RWPE1 (cell line): ENCODE measurements at regions not wholly inside any gene's neighbourhood (a gene's known extent, or its start where the extent isn't known, plus 50 kb on each side); places are given as distances from the start of the nearest gene placed in this dataset.

Source experiments
- CTCF ChIA-PET: fragments of 350-600 bp; sonication (Branson Sonifier 250); formaldehyde crosslinking; extraction: SDS; loops from one replicate; lab custom pipeline; 2021; lab: Yijun Ruan, JAX
- POLR2A ChIA-PET: fragments of 400-600 bp; formaldehyde crosslinking; extraction: SDS; loops from one replicate; lab custom pipeline; 2020; ENCODE audit warnings: antibody characterized with exemption; ENCODE audit not compliant: low non-redundant PET; lab: Yijun Ruan, JAX
- DNase-seq: peaks from one replicate; pipeline ENCODE4 v3.0.0; 2012; ENCODE audit warnings: low spot score
- H3K27ac ChIP-seq: fragments of 450-650 bp; 2 replicates; pipeline ENCODE4 v1.5.1; 2017
- CTCF ChIP-seq: fragments of 450-650 bp; conservative IDR thresholded peaks from 2 replicates; pipeline ENCODE4 v1.5.1; 2017; ENCODE audit warnings: low read depth, mild to moderate bottlenecking

GRCh38 chr16:8469102-8469778 lies 121.1 kb downstream of the TMEM114 start:
- TF ChIP-seq CTCF = no peak
- ChIA-PET CTCF (interaction anchor here (0.6 kb wide), 1 partner anchor 31 kb away, joined by 3 read pairs; no protein-coding TSS in a partner anchor), POLR2A (no interaction called here)
- DNase-seq = no peak
- no peak overlapping the region for H3K27ac ChIP-seq

GRCh38 chr16:8464979-8465378 lies 125.3 kb downstream of the TMEM114 start:
- ChIA-PET CTCF (interaction anchor here (0.6 kb wide), 1 partner anchor 1981 kb away, joined by 4 read pairs; no protein-coding TSS in a partner anchor), POLR2A (no interaction called here)
- DNase-seq = no peak
- no peak for TF ChIP-seq CTCF
- no peak overlapping the region for H3K27ac ChIP-seq

- no peak for TF ChIP-seq CTCF
- no peak overlapping the region for H3K27ac ChIP-seq
- ChIA-PET CTCF (no interaction called here), POLR2A (no interaction called here)
- DNase-seq = no peak
Measured at GRCh38 chr16:8459085-8459733, 131.1 kb downstream of the TMEM114 start.

GRCh38 chr16:8458481-8459046 lies 131.7 kb downstream of the TMEM114 start:
- TF ChIP-seq CTCF = no peak
- DNase-seq = no peak
- ChIA-PET CTCF (no interaction called here), POLR2A (no interaction called here)
- H3K27ac ChIP-seq = no peak overlapping the region

- ChIA-PET POLR2A (no interaction called here), CTCF (interaction anchor here (0.7 kb wide), 1 partner anchor 298 kb away, joined by 3 read pairs; no protein-coding TSS in a partner anchor)
- H3K27ac ChIP-seq = no peak overlapping the region
- DNase-seq = no peak
- no peak for TF ChIP-seq CTCF
Measured at GRCh38 chr16:8453359-8453758, 137.0 kb downstream of the TMEM114 start.

DNA sequence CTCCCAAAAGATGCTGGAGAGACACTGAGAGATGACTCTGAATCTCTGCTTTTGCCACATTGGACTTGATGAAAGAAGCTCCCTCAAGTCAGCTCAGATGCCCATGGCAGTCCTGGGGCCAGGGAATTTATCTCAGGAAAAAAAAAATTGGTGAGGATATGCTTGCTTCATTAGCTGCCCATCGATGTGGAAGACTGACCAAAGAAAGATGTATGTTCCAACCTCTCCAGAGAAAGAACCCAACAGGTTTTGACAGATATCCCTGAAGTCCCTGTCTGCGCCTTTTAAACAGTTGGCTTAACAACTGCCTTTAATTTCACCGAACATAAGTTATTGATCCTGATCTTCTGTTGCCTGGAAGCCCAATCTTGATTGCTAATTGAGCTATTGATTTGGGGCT lies 137.4 kb downstream of the TMEM114 start:
- H3K27ac ChIP-seq = no peak overlapping the region
- ChIA-PET CTCF (interaction anchor here (0.7 kb wide), 1 partner anchor 298 kb away, joined by 3 read pairs; no protein-coding TSS in a partner anchor), POLR2A (interaction anchor here (0.5 kb wide), 1 partner anchor 1145 kb away, joined by 3 read pairs; no protein-coding TSS in a partner anchor)
- TF ChIP-seq CTCF = no peak
- no peak for DNase-seq
